Colon (tissue), 2 donors: ENCODE measurements at regions not wholly inside any gene's neighbourhood (a gene's known extent, or its start where the extent isn't known, plus 50 kb on each side); places are given as distances from the start of the nearest gene placed in this dataset.

Source experiments
- FAIRE-seq: peaks from 2 replicates; lab custom pipeline; 2012; peaks lifted over from hg19 to GRCh38; lab: Jason Lieb, UNC
- donor health status: control.
- donor health status: control.

DNA sequence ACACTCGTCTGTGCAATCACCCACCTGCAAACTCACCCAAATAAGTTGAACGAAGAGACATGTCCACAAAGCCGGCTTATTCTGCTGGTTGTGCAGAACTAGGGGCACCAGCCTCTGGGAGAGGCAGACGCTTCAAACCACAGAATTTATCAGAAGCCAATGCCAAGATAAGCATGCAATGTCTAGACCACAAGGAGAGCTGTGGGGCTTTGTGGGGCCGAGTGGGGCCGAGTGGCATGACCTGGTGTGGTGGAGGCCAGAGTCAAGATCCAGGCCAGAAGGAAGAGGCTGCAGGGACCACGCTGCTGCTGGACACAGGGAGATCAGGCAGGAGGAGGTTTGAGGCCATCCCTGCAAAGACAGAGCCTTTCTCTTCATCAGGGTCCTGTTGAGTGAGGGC is 259.0 kb downstream of the IRX2 start:
- FAIRE-seq: no peak

DNA sequence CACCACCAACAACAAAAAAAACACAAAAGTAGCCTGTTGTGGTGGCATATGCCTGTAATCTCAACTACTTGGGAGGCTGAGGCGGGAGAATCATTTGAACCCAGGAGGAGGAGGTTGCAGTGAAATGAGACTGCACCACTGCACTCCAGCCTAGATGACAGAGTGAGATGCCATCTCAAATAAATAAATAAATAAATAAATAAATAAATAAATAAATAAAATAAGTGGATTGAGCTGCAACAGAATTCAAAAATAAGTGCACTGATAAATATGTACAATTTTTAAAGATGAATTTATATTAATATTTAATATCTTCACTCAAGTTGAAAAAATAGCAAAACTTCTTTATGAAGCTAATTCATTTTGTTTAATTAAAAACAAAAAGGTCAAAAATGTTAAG is 259.6 kb downstream of the IRX2 start:
- no peak for FAIRE-seq

DNA sequence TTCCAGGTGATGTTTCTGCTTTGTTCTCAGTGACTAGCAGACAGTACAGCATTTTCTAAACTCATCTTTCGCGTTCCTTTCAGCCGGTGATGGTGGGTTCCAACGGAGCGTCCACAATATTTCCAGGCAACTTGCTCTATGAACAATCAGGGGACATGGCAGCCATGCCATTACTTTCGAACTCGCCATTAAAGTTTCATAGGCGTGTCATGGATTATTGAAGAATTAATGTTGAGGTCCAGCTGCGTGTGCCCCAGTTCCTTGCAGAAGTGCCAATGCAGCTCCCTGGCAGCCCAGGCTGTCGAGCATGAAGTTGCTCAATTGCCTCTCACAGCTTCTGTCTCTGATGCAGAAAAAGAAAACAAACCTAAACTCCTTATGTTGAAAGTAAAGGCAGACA is 262.2 kb downstream of the IRX2 start:
- no peak for FAIRE-seq

DNA sequence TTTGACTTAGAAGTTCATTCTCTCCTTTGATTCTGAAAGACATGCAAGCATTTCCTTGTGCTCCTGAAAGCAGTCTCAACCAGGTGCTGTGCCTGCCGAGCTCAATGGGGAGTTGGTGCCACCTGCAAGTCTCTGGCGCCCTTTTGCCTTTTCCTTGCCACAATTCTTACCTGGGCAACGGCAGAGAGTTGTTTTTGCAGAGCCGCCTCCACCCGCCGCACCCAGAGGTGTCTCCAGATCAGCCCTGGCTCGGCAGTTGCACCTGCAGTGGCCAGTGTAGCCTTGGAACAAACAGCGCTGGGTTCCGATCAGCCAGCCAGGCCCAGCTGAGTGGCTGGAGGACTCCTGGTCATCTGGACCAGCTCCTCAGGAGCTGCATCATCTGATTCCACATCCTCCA is 262.9 kb downstream of the IRX2 start:
- FAIRE-seq: no peak

DNA sequence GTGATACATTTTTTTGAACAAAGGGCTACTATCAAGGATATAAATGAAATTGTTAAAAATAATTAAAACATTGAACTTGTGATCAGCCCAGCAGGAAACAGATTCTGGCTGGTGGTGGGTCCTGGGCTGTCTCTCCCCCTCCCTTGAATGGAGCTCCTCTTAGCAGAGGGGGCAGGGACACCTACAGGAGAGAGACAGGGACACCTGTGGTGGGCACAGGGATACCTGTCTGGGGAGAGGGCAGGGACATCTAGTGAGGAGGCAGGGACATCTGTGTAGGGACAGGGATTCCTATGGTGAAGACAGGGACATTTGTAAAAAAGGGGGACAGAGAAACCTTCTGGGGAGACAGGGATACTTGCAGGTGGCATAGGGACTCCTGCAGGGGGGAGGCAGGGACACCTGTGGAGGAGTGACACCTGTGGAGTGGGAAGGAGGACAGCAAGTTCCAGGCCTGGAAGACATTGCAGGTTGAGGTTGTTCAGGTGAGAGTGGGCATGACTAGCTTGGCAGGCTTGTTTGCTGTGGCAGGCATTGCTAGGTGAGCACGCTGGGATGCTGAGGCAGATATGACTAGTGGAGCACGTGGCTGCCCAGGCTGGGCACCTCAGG is 264.2 kb downstream of the IRX2 start:
- FAIRE-seq: no peak

DNA sequence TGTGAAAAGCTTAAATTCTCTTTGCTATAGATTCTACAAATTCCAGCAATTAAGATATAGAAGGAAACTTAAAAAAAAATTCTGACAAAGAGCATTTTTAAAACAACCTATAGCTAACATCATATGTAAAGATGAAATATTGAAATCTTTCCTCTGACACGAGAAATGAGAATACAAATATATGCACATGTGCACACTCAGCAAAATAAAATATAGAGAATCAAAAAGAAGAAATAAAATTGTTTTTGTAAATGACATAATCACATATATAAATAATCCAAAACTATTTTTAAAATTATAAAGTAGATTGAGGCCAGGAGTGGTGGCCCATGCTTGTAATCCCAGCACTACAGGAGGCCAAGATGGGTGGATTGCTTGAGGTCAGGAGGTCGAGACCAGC is 265.1 kb downstream of the IRX2 start:
- no peak for FAIRE-seq

DNA sequence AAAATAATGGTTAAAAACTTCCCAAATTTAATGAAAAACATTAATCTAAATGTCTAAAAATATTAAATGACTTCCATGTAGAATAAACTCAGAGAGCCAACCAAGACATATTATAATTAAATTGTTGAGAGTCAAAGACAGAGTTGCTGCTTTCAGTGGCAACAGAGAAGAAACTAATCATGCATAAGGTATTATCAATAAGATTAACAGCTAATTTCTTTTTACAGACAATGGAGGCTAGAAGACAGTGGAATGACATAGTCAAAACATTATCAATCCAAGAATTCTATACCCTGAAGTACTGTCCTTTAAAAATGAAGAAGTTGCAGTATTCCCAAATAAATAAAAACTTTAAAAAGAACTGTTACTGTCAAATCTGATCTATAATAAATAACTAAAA is 268.7 kb downstream of the IRX2 start:
- no peak for FAIRE-seq

DNA sequence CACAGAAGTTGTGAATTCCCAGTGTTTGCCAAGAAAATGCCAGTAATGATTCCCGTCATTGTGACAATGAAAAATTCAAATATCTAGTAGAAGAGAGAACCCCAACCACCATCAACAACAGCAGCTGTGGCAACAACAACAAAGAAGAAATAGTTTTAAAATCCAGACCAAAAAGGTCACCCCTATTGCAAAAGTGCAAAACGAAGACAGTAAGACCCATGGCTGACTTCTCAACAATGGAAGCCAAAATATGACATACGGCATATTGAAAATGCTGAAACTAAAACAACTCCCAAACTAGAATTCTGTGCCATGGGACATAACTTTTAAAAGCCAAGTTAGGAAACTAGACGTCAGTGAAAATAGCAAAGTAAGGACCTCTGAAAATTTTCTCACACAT is 270.6 kb downstream of the IRX2 start:
- FAIRE-seq: no peak

DNA sequence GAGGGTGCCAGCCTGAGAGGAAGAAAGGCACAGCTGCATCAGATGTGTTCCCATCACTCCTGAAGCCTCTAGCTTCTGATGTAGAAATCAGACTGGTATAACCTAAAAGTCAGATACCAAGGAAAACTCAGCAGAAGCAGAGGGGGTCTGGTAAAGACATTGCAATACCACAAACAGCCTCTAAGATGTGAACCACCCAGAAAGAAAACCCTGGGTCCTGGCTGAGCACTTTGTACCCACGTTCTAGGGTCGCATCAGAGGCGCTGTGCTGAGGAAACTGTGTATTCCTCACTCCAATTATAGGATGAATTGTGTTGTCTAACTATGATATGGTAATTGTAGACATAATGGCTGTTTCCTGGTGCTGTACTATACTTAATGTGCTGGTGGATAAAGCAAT is 275.6 kb downstream of the IRX2 start:
- FAIRE-seq: no peak

DNA sequence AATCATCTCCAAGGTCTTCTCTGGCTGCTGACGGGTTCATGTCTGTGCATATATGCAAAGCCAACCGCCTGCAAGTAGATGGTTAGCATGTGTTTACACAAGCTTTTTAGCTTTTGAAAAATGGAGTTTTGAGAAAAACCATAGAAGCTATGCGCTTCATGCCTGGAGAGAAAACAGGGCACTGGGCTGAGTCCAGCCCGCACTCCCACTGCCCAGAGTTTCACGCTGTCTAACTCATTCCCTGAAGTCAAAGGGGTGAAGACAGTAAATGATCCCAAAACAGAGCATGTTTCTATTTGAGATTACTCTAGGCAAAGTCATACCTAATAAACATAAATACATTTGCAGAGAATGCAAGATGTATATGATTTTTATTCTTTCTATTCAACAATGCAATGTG is 278.8 kb downstream of the IRX2 start:
- FAIRE-seq: no peak

DNA sequence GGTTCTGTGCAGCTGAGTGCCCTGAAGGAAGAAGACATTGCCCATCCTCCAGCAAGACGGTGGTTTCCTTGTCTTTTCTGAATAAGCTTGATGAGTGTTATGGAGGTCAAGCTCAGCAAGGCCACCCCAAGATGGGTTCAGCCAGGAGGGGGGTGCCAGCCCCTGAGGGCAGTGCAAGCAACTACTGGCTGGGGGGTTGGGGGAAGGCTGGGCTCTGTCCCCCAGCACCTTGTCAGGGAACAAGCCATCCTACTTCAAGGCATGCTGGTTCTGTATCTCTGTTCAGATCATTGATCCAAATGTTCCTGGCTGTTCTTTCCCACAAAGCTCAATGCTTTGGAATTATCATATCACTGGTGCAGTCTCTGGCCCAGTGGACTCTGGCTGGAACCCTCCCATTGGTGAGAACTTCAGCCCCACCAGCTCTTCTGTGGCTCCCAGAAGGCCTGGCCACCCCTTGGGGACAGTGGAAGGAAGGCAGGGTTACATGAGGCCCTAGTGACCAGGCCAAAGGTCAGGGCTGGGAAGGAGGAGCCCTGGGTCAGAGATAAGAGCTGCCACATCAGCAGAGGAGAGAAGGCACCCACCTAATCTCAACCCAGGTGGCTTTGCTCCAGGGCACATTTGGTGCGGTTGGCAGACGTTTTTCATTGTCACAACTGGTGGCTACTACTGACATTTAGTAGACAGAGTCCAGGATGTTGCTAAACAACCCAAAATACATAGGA is 280.2 kb downstream of the IRX2 start:
- no peak for FAIRE-seq

DNA sequence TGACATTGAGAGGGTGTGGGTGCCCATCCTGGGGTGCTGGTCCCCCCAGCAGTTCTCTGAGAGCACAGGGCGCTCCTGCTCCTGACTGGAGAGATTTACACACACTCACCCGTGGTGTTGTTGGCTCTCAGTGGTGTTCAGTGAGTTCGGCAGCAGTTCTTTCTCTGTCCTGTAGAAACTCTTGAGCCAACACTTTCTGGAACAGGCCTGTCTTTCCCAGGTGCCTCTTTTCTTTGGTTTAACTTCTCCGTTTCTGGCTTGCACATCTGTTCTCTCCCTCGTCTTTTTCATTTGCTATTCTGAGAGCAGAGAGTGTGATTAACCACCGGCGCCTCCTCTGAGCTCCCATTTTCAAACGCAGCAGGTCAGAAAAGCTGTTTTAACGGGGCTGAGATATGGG is 284.5 kb downstream of the IRX2 start:
- no peak for FAIRE-seq

DNA sequence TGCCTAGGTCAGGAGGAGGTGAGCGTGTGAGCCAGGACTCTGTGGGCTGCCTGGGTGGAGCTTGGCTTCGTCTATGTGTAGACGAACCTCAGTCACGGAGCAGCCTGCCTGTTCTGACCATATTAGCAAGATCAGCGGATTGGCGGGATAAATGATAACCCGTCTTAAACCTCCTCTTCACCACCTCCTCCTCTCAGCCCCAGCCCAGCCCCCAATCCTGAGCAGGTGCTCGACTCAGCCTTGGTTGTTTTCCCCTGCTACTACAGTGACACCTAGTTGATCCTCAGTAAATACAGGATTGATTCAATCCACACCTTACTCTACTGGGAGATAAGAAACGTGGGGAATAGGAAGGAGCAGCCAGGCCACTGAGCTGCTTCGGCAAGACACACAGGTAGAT is 286.1 kb downstream of the IRX2 start:
- no peak for FAIRE-seq

DNA sequence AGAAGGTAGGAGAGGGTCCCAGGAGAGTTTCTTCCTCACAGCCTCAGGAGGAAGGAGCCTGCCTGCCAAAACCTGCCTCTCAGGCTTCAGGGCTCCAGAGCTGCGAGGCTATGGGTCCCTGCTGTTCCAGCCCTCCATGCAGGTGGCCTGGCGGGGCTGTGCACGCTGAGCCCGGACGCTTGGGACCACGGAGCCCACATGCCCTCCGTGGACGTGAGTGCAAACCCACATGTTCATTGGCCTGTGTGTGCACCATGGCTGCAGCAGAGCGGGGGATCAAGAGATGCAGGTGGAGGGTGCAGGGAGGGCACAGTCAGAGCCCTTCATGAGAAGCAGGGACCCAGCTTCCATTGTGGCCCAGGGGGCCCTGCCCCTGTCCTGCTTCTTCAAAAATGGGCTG is 287.3 kb downstream of the IRX2 start:
- no peak for FAIRE-seq

DNA sequence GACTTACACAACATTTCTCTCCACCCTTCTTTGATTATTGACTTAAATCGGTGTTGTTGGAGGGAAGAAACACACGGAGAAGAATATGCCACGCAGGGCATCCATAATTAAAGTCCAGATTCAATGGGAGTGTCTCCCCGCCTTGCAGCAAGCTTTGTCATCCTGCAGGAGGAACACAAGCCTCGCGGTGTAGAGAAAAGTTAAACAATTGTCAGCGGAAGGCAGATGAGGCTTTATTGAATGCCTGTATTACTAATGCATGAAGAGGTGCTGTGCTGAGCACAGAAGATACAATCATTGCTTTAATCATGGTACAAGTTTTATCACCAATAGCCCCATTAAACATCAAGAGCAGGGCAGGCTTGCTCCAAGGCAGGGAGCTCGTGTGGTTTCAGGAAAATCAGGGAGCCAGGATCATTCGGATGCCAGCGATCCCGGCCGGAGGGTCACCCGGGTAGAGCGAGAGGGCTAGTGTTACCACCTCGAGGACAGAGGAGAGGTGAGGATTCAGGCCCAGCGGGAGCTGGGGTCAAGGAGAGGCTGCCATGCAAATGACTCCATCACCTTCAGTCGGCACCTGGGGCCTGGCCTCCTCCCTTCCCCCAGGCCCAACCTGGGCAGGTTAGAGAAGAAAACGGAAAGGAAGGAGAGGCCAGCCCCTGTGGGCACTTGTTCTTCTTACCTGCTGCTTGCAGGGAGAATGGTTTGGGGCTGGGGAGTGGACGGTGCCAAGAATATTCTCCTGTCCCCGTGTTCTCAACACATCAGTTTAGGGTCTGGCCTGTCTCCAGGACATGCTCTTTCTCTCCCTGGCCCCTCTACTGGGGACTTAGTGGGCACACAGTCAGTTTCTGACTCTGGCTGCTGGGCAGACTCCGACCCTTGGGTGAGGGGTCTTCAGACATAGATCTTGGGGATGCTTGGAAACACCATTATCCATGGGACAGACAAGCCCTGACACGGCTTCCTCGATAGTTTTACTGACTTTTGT is 289.5 kb downstream of the IRX2 start:
- no peak for FAIRE-seq

DNA sequence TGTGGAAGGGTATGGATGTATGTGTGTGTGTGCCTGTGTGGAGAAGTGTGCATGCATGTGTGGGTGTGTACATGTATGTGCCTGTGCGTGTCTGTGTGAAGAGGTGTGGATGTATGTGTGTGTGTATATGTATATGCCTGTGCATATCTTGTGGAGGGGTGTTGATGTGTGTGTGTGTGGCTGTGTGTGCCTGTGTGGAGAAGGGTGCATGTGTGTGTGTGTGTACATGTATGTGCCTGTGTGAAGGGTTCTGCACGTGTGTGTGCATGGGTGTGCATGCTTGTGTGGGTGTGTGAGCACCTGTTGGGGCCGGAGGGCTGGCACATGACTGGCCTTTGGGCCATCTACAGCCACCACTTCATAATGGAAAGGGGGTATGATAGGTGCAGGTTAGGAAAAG is 291.4 kb downstream of the IRX2 start:
- FAIRE-seq: no peak

DNA sequence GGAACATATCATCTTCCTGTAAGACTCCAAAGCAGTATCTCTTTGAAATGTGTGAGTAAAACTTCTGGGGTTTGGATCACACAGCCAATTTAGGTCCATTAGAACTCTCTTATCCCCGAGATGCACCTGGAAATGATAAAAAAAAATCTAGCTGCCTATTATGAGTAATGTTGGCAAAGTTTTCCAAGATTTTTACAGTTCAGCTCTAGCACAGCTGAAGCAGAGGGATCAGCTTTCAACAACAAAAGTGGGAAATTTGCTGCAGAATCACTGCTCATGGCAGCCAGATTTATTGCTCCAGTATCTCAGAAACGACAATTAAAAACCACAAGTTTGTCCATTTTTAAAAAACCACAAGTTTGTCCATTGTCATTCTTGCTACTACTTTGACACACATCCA is 292.2 kb downstream of the IRX2 start:
- FAIRE-seq: no peak

DNA sequence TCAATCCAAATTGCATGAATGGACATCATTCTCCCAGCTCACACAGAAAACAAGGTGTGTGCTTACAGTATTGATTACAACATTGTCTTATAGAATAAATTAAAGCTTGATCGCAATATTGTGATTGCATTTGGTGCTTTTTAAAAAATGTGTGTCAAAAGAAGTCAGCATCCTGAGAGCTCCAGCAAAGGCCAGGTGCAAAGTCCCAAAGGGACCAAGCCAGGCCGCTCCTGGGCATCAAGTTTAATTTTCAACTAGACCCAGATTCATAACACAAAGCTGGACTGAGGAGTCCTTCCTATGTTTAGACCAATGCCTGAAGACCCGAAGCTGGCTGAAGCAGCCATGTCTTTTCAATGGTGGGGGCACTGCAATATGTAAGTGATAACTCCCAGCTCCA is 295.6 kb downstream of the IRX2 start:
- no peak for FAIRE-seq

DNA sequence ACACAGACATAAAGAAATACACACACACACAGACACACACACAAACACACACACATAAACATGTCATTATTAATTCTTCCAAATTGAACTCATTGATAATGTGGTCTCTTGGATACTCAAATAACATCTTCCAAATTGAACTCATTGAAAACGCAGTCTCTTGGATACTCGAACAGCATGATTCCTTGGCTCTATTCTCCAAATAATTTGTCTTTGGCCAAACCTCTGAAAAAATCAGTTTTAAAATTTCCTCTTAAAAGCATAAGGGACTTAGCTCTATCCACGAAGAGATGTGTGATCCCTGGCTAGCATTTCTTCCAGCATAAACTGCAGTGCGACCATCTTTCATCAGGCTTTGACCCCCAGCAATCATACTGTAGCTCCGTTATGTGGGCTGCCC is 296.6 kb downstream of the IRX2 start:
- FAIRE-seq: no peak

DNA sequence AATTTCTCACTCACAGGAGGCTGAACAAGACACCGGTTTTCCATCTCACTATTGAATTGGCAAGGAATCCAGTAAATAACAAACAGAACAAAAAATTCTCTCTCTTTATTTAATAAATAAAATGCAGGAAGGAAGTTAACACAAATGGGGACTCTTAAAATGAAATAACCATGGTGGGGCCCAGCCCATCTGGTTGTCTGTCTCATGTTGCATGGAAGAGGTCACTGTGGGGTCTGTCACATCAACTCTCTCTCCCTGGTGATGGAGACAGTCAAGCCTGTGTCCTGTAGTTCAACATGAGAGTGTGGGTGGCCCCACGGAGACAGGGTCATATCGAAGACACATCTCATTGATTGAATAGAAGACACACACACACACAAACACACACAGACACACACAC is 297.7 kb downstream of the IRX2 start:
- no peak for FAIRE-seq

DNA sequence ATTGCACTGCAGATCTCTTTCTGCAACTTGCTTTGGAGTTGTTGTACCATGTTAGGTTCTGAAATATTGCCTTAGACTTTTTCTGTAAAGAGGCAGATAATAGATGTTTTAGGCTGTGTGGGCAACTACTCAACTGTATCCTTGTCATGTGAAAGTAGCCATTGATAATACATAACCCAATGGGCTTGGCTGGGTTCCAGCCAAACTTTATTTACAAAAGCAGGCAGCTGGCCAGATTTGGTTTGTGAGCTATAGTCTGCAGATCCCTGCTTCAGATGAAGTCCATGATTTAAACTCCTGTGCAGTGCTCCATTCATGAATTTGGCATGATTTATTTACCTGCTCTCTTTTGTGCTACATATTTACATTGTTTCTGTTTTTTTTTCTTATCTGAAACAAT is 300.4 kb downstream of the IRX2 start:
- FAIRE-seq: no peak

DNA sequence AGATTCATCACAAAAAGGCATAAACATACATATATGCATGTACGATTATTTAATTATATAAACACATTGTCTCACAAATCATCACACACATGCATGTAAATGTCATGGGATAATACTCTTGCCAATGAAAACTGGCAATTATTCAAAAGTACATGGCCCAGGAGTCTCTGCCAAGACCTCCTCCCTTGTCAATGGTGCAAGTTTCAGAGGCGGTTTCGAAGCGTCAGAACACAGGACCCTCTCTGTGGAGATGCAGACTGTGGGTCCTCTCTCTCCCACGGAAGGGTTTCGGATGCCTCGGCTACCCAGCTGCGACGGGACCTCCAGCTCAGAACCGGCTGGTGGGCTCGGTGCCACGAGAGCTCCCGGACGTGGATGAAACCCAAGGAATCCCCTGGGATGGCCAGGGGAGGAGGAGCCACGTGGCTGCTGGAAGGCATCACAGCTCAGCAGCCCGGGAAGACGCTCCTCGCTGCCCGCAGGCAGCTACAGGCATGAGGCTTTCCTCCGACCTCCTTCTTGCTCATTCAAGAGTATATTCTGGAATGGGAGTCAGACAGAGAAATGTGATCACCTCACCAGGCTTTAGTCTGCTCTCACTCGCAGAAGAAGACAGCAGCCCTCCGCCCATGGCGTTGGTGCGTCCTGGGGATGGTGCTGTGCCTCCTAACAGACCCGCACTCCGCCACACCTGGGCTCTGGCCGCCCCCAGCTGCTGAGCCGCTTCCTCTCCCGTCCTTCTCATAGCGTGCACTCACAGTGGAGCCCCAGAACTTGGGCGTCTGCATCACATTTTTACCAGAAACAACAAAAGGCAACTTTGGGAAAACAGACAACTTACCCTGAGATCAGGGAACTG is 308.8 kb downstream of the IRX2 start:
- FAIRE-seq: no peak
